OCI-LY3 (cell line): ENCODE measurements at regions not wholly inside any gene's neighbourhood (a gene's known extent, or its start where the extent isn't known, plus 50 kb on each side); places are given as distances from the start of the nearest gene placed in this dataset.

ENCODE experiments used
- H2AFZ ChIP-seq: fragments of 200-600, 300-600 bp; shearing (Covaris generic); 2 replicates; pipeline ENCODE4 v1.6.0; 2014; ENCODE audit warnings: antibody characterized with exemption, low read depth, low read length
- H3K27ac ChIP-seq: fragments of 200-600, 300-600 bp; sonication (generic); 2 replicates; pipeline ENCODE4 v1.5.1; 2014; ENCODE audit warnings: mild to moderate bottlenecking, low read length, moderate library complexity, mixed read lengths
- H3K27me3 ChIP-seq: fragments of 200-600, 300-600 bp; sonication (generic); 2 replicates; pipeline ENCODE4 v1.6.1; 2014; ENCODE audit warnings: low read depth, low read length, mixed read lengths
- H3K36me3 ChIP-seq: fragments of 200-600, 300-600 bp; sonication (generic); replicated peaks from 2 replicates; pipeline ENCODE3; 2014; ENCODE audit warnings: low read depth, low read length, mixed read lengths
- H3K4me1 ChIP-seq: fragments of 300-600, 200-600 bp; sonication (generic); 2 replicates; pipeline ENCODE4 v1.6.1; 2014; ENCODE audit warnings: low read length, mixed read lengths
- H3K4me2 ChIP-seq: fragments of 200-600, 300-600 bp; sonication (generic); 2 replicates; pipeline ENCODE4 v1.6.1; 2014; ENCODE audit warnings: low read length, mixed read lengths
- H3K4me3 ChIP-seq: fragments of 300-600, 200-600 bp; sonication (generic); 2 replicates; pipeline ENCODE4 v1.5.1; 2014; ENCODE audit warnings: antibody characterized with exemption, mild to moderate bottlenecking, low read length, moderate library complexity
- H3K79me2 ChIP-seq: fragments of 300-600, 200-600 bp; shearing (Covaris generic); 2 replicates; pipeline ENCODE4 v1.6.1; 2014; ENCODE audit warnings: mild to moderate bottlenecking, low read length, mixed read lengths
- H3K9ac ChIP-seq: fragments of 300-600, 200-600 bp; shearing (Covaris generic); 2 replicates; pipeline ENCODE4 v1.6.0; 2014; ENCODE audit warnings: mild to moderate bottlenecking, low read length, moderate library complexity
- H3K9me3 ChIP-seq: fragments of 200-600, 300-600 bp; shearing (Covaris generic); 2 replicates; pipeline ENCODE4 v1.6.1; 2014; ENCODE audit warnings: low read length, mixed read lengths; ENCODE audit not compliant: insufficient read depth
- H4K20me1 ChIP-seq: fragments of 200-600, 300-600 bp; sonication (generic); 2 replicates; pipeline ENCODE4 v1.6.1; 2016; ENCODE audit warnings: low read length, mixed read lengths; ENCODE audit not compliant: insufficient read depth
- EZH2phosphoT487 ChIP-seq: fragments of 200-600 bp; shearing (Covaris generic); IDR thresholded peaks from 2 replicates; pipeline ENCODE4 v1.6.1; 2018; ENCODE audit warnings: antibody characterized with exemption, mixed run types, low read depth
- TF ChIP-seq, protein P1 (sequence below): fragments of 200-600, 300-600 bp; sonication (generic); IDR thresholded peaks from 2 replicates; pipeline ENCODE4 v1.5.1; 2014; ENCODE audit warnings: antibody characterized with exemption, low read length, low read depth

DNA sequence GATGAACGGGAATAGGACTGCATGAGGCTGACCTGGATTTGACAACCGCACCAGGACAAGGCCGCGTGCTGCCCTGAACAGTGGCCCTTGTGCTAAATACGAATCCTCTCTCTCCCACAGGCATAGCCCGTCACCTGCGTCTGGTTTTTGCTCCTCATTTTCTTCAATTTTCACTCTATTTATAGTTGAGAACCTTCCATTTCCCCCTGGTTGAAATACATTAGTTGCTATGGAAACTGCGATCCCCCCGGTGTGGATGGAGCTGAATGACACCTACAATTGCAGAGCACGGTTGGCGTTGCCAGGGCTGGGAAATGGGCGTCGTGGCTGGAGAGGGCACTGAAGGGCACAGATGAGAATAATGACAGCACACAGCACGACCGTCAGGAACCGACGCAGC, 158.6 kb upstream of the PITRM1 start:
- Histone ChIP-seq H2AFZ (no peak overlapping the region), H3K79me2 (no peaks in the 10 kb centered on the region), H3K4me2 (no peak overlapping the region), H3K27ac (no peak overlapping the region), H3K9ac (no peak overlapping the region), H3K36me3 (no peaks in the 10 kb centered on the region), H4K20me1 (no peaks in the 10 kb centered on the region), H3K4me1 (no peaks in the 10 kb centered on the region), H3K4me3 (no peak overlapping the region), H3K9me3 (no peaks in the 10 kb centered on the region), H3K27me3 (no peaks in the 10 kb centered on the region)
- TF ChIP-seq EZH2phosphoT487 = no peak

DNA sequence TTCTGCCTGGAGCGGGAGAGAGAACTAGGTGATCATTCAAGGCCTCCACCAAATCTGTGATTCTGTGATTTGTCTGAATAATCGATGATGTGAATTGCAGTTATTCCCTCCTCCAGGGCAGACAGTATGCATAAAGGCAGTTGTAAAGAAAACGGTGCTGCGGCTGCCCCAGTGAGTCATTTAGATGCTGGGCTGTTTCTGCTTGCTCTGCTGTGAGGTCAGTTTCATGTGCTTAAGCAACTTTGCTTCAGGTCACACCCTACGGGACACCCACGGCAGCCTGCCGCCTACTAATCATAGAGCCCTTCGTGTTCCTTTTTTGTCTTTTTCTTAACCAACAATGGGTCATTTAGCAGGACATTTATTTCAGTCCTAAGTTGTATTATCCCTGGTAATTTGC, 158.1 kb upstream of the PITRM1 start:
- H3K4me2 ChIP-seq = no peak overlapping the region
- no peaks in the 10 kb centered on the region for H3K79me2 ChIP-seq
- H2AFZ ChIP-seq = no peak overlapping the region
- TF ChIP-seq EZH2phosphoT487 = no peak
- TF ChIP-seq, protein P1, sequence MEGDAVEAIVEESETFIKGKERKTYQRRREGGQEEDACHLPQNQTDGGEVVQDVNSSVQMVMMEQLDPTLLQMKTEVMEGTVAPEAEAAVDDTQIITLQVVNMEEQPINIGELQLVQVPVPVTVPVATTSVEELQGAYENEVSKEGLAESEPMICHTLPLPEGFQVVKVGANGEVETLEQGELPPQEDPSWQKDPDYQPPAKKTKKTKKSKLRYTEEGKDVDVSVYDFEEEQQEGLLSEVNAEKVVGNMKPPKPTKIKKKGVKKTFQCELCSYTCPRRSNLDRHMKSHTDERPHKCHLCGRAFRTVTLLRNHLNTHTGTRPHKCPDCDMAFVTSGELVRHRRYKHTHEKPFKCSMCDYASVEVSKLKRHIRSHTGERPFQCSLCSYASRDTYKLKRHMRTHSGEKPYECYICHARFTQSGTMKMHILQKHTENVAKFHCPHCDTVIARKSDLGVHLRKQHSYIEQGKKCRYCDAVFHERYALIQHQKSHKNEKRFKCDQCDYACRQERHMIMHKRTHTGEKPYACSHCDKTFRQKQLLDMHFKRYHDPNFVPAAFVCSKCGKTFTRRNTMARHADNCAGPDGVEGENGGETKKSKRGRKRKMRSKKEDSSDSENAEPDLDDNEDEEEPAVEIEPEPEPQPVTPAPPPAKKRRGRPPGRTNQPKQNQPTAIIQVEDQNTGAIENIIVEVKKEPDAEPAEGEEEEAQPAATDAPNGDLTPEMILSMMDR = no peak
- H3K27me3 ChIP-seq = no peaks in the 10 kb centered on the region
- no peaks in the 10 kb centered on the region for H3K9me3 ChIP-seq
- no peaks in the 10 kb centered on the region for H3K4me1 ChIP-seq
- H3K36me3 ChIP-seq = no peaks in the 10 kb centered on the region
- H3K9ac ChIP-seq = no peak overlapping the region
- H3K27ac ChIP-seq = no peak overlapping the region
- no peaks in the 10 kb centered on the region for H4K20me1 ChIP-seq
- no peak overlapping the region for H3K4me3 ChIP-seq

DNA sequence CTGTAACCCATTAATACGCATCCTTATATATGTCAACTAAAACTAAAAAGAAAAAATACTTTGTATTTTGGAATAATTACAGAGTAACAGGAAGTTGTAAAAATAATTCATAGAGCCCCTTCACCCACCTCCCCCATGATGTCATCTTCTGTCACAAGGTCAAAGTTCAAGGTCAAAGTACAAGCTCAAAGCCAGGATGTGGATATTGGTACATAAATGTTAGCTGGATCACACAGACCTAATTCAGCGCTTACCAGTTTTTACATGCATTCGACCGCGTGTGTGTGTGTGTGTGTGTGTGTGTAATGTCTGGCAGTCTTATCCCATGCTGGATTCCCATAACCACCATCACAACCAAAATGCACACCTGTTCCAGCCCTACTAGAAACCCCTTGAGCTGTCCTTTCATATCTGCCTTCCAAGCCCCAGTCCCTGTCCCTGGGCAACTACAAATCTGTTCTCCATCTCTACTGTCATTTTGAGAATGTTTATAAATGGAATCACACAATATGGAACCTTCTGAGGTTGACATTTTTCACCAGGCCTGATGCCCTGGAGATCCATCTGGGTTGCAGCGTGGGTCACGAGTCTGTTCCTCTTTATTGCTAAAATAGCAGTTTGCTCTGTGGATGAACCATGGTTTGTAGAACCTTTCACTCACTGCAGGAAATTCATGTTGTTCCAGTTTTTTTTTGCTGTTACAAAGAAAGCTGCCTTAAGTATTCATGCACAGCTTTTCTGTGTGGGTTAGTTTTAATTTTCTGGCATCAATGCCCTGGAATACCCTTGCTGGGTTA, 153.6 kb upstream of the PITRM1 start:
- no peak overlapping the region for H3K4me3 ChIP-seq
- no peak overlapping the region for H2AFZ ChIP-seq
- H3K9me3 ChIP-seq = no peaks in the 10 kb centered on the region
- H3K27ac ChIP-seq = no peak overlapping the region
- H3K4me2 ChIP-seq = no peak overlapping the region
- no peaks in the 10 kb centered on the region for H3K4me1 ChIP-seq
- no peak overlapping the region for H3K9ac ChIP-seq
- no peaks in the 10 kb centered on the region for H3K36me3 ChIP-seq
- H4K20me1 ChIP-seq = no peaks in the 10 kb centered on the region
- no peak for TF ChIP-seq EZH2phosphoT487
- TF ChIP-seq, protein P1 = no peak
- H3K79me2 ChIP-seq = no peaks in the 10 kb centered on the region
- no peaks in the 10 kb centered on the region for H3K27me3 ChIP-seq

DNA sequence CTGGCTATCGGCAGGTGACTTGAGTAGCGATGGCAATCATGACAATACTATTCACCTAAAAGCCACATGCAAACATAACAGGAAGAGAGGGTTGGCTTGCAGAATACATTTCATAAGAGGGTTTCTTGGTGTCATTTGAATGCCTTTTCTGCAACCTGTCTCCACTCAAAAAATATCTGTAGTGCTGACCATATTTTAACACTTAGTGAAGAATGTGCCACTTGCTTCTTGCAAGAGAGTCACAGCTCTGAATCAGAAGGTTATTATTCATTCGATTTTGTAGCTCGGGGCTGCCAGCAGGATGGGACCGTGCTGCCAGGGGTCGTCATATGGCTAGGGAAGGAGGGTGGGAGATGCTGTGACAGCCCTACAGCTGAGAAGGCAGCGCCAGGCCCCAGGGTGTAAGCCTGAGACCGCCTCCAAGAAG, 152.0 kb upstream of the PITRM1 start:
- no peaks in the 10 kb centered on the region for H3K9me3 ChIP-seq
- no peak overlapping the region for H3K9ac ChIP-seq
- no peaks in the 10 kb centered on the region for H3K36me3 ChIP-seq
- no peaks in the 10 kb centered on the region for H4K20me1 ChIP-seq
- no peak for TF ChIP-seq EZH2phosphoT487
- H3K27me3 ChIP-seq = no peaks in the 10 kb centered on the region
- no peak overlapping the region for H2AFZ ChIP-seq
- H3K4me3 ChIP-seq = no peak overlapping the region
- H3K4me1 ChIP-seq = no peaks in the 10 kb centered on the region
- H3K79me2 ChIP-seq = no peaks in the 10 kb centered on the region
- H3K4me2 ChIP-seq = no peak overlapping the region
- H3K27ac ChIP-seq = no peak overlapping the region

DNA sequence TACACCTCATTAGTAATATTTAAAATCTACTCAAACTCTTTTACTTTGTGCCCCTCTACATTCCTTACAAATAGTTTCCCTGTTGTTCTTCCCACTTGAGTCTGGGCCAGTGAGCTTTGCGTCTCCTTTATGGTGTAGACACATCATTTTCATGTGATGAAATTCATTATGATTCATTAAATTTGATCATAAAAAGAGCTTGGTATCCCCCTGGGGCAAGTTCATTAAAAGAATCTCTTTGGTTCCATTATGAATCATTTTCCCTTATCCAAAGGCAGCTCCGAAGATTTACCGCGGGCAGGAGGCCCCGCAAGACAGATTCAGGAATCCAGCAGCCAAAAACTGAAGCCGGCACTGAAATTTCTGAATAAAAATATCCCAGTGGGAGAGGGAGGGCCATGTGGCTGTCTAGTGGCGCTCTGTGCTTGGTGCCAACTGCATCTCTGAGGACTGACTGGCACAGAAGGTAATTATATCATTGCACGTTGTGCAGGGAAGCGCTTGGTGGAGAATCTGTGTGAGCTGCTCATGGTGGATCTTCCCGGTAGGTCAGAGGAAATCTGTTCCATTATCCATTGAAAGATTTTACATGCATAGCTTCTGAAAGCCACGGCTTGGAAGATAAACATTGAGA, 151.4 kb upstream of the PITRM1 start:
- Histone ChIP-seq H3K4me1 (no peaks in the 10 kb centered on the region), H4K20me1 (no peaks in the 10 kb centered on the region), H3K4me3 (no peak overlapping the region), H2AFZ (no peak overlapping the region), H3K9ac (no peak overlapping the region), H3K79me2 (no peaks in the 10 kb centered on the region), H3K27ac (no peak overlapping the region), H3K27me3 (no peaks in the 10 kb centered on the region), H3K36me3 (no peaks in the 10 kb centered on the region), H3K4me2 (no peak overlapping the region), H3K9me3 (no peaks in the 10 kb centered on the region)
- TF ChIP-seq, protein P1 = no peak
- TF ChIP-seq EZH2phosphoT487 = no peak
